ENCODE measurements at regions not wholly inside any gene's neighbourhood (a gene's known extent, or its start where the extent isn't known, plus 50 kb on each side); places are given as distances from the start of the nearest gene placed in this dataset.

GRCh38 chr18:39421276-39421675, 1855.7 kb upstream of the CELF4 start:
- H3K27ac ChIP-seq (ENCODE audit: low read depth, low read length), result no peak overlapping the region
- no peak overlapping the region for H3K4me3 ChIP-seq (ENCODE audit: insufficient read depth, low read depth, low read length)
- H3K4me1 ChIP-seq (ENCODE audit: insufficient read depth, low read length), result no peaks in the 10 kb centered on the region
- H3K36me3 ChIP-seq (ENCODE audit: insufficient read depth, low read length), result no peaks in the 10 kb centered on the region
- H2AFZ ChIP-seq (ENCODE audit: low read depth, low read length), result no peak overlapping the region
- H3K9ac ChIP-seq (ENCODE audit: low read length), result no peak overlapping the region
- Mint-ChIP-seq H3K9me3 (ENCODE audit: unreplicated experiment) (no peaks in the 10 kb centered on the region), H3K4me1 (ENCODE audit: low read depth, unreplicated experiment) (no peaks in the 10 kb centered on the region), H3K27me3 (ENCODE audit: low read depth, unreplicated experiment) (no peaks in the 10 kb centered on the region), H3K27ac (ENCODE audit: unreplicated experiment) (no peak overlapping the region), H3K4me3 (ENCODE audit: unreplicated experiment) (no peak overlapping the region), H3K36me3 (ENCODE audit: low read depth, unreplicated experiment) (no peaks in the 10 kb centered on the region)
- no peak for FAIRE-seq
- no peaks in the 10 kb centered on the region for H3K27me3 ChIP-seq (ENCODE audit: insufficient read depth, low read length)
- DNase-seq (ENCODE audit: low read depth), result no peak
- no peaks in the 10 kb centered on the region for H3K79me2 ChIP-seq (ENCODE audit: insufficient read depth, low read length)
- no peak for TF ChIP-seq CTCF (IDR thresholded peaks at IDR 0.05; ENCODE audit: insufficient read depth, low read depth, low read length)
- TF ChIP-seq EZH2 (IDR thresholded peaks at IDR 0.05; ENCODE audit: insufficient read depth, low read length), result no peak
- H3K9me3 ChIP-seq (ENCODE audit: insufficient read depth, low read depth, low read length), result no peaks in the 10 kb centered on the region
- H3K4me2 ChIP-seq (ENCODE audit: low read length), result no peak overlapping the region
- no peaks in the 10 kb centered on the region for H4K20me1 ChIP-seq (ENCODE audit: insufficient read depth, low read length)

DNA sequence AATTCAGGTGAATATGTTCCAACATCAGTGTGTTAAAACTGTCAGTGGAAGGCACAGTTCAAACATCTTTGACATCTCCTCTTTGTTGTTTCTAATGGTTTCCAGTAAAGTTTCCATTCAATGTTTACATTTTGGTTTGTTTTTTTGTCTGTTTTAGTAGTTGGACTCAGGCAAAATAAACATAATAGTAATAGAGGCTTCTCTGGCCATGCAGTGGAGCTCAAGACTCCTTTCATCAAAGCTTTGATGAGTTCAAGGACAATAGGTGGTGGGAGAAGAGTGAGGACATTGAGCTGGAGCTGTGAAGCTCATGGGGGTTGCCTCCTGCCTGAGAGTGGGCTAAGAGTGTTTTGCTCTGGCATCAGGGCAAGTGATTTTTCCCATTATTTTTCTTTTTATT, 1853.7 kb upstream of the CELF4 start:
- Mint-ChIP-seq H3K27me3 (ENCODE audit: low read depth, unreplicated experiment) (no peaks in the 10 kb centered on the region), H3K4me1 (ENCODE audit: low read depth, unreplicated experiment) (peaks cover 2% of the 10 kb centered on the region), H3K36me3 (ENCODE audit: low read depth, unreplicated experiment) (no peaks in the 10 kb centered on the region), H3K9me3 (ENCODE audit: unreplicated experiment) (no peaks in the 10 kb centered on the region), H3K27ac (ENCODE audit: unreplicated experiment) (no peak overlapping the region), H3K4me3 (ENCODE audit: unreplicated experiment) (no peak overlapping the region)
- no peaks in the 10 kb centered on the region for H3K27me3 ChIP-seq (ENCODE audit: insufficient read depth, low read length)
- peaks cover 2% of the 10 kb centered on the region for H3K4me1 ChIP-seq (ENCODE audit: insufficient read depth, low read length)
- FAIRE-seq (no peak), DNase-seq (ENCODE audit: low read depth) (no peak)
- no peak for TF ChIP-seq CTCF (IDR thresholded peaks at IDR 0.05; ENCODE audit: insufficient read depth, low read depth, low read length)
- TF ChIP-seq EZH2 (IDR thresholded peaks at IDR 0.05; ENCODE audit: insufficient read depth, low read length), result no peak
- H3K9me3 ChIP-seq (ENCODE audit: insufficient read depth, low read depth, low read length), result no peaks in the 10 kb centered on the region
- no peak overlapping the region for H2AFZ ChIP-seq (ENCODE audit: low read depth, low read length)
- no peaks in the 10 kb centered on the region for H4K20me1 ChIP-seq (ENCODE audit: insufficient read depth, low read length)
- H3K36me3 ChIP-seq (ENCODE audit: insufficient read depth, low read length), result no peaks in the 10 kb centered on the region
- H3K4me2 ChIP-seq (ENCODE audit: low read length), result no peak overlapping the region
- H3K27ac ChIP-seq (ENCODE audit: low read depth, low read length), result no peak overlapping the region
- no peak overlapping the region for H3K4me3 ChIP-seq (ENCODE audit: insufficient read depth, low read depth, low read length)
- H3K79me2 ChIP-seq (ENCODE audit: insufficient read depth, low read length), result no peaks in the 10 kb centered on the region
- H3K9ac ChIP-seq (ENCODE audit: low read length), result no peak overlapping the region

GRCh38 chr18:39415471-39415870, 1849.9 kb upstream of the CELF4 start:
- Histone ChIP-seq H3K27ac (ENCODE audit: low read depth, low read length) (no peak overlapping the region), H3K4me2 (ENCODE audit: low read length) (no peak overlapping the region), H3K9me3 (ENCODE audit: insufficient read depth, low read depth, low read length) (no peaks in the 10 kb centered on the region), H3K36me3 (ENCODE audit: insufficient read depth, low read length) (no peaks in the 10 kb centered on the region), H3K4me1 (ENCODE audit: insufficient read depth, low read length) (peaks cover 3% of the 10 kb centered on the region), H4K20me1 (ENCODE audit: insufficient read depth, low read length) (no peaks in the 10 kb centered on the region), H3K79me2 (ENCODE audit: insufficient read depth, low read length) (no peaks in the 10 kb centered on the region), H3K4me3 (ENCODE audit: insufficient read depth, low read depth, low read length) (no peak overlapping the region), H3K9ac (ENCODE audit: low read length) (no peak overlapping the region), H3K27me3 (ENCODE audit: insufficient read depth, low read length) (no peaks in the 10 kb centered on the region), H2AFZ (ENCODE audit: low read depth, low read length) (no peak overlapping the region)
- Mint-ChIP-seq H3K36me3 (ENCODE audit: low read depth, unreplicated experiment) (no peaks in the 10 kb centered on the region), H3K27me3 (ENCODE audit: low read depth, unreplicated experiment) (no peaks in the 10 kb centered on the region), H3K27ac (ENCODE audit: unreplicated experiment) (no peak overlapping the region), H3K4me1 (ENCODE audit: low read depth, unreplicated experiment) (peaks cover 2% of the 10 kb centered on the region), H3K9me3 (ENCODE audit: unreplicated experiment) (no peaks in the 10 kb centered on the region), H3K4me3 (ENCODE audit: unreplicated experiment) (no peak overlapping the region)
- no peak for DNase-seq (ENCODE audit: low read depth)
- FAIRE-seq, result no peak
- TF ChIP-seq CTCF (IDR thresholded peaks at IDR 0.05; ENCODE audit: insufficient read depth, low read depth, low read length), result no peak
- TF ChIP-seq EZH2 (IDR thresholded peaks at IDR 0.05; ENCODE audit: insufficient read depth, low read length), result no peak
